ENCODE measurements at regions not wholly inside any gene's neighbourhood (a gene's known extent, or its start where the extent isn't known, plus 50 kb on each side); places are given as distances from the start of the nearest gene placed in this dataset.

GRCh38 chr12:45584336-45584735 is 145.2 kb upstream of the ARID2 start:
- H3K9me3 Mint-ChIP-seq: no peaks in the 10 kb centered on the region

DNA sequence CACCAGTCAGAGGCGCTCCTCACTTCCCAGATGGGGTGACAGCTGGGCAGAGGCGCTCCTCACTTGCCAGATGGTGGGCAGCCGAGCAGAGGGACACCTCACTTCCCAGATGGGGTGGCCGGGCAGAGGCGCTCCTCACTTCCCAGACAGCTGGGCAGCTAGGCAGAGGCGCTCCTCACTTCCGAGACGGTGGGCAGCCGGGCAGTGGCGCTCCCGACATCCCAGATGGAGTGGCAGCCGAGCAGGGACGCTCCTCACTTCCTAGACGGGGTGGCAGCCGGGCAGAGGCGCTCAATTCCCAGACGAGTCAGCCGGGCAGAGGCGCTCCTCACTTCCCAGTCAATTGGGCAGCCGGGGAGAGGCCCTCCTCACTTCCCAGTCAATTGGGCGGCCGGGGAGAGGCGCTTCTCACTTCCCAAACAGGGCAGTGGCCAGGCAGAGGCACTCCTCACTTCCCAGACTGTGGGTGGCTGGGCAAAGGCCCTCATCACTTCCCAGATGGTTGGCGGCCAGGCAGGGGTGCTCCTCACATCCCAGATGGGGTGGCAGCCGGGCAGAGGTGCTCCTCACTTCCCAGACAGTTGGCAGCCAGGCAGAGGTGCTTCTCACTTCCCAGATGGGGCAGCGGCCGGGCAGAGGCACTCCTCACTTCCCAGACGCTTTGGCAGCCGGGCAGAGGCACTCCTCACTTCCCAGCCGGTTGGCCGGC is 143.8 kb upstream of the ARID2 start:
- H3K27ac Mint-ChIP-seq: no peak overlapping the region
- no peaks in the 10 kb centered on the region for H3K9me3 Mint-ChIP-seq
- no peaks in the 10 kb centered on the region for H3K36me3 Mint-ChIP-seq
- no peak for DNase-seq
- no peaks in the 10 kb centered on the region for H3K4me1 Mint-ChIP-seq
- no peak overlapping the region for H3K4me3 Mint-ChIP-seq
- peaks cover 0 to 2% (median 1%) of the 10 kb centered on the region in 3 donors for H3K27me3 Mint-ChIP-seq (ENCODE audit: low read depth in 3 of 3)

More at GRCh38 chr12:45584336-45584735, 145.2 kb upstream of the ARID2 start:
- Mint-ChIP-seq H3K4me1 (no peaks in the 10 kb centered on the region), H3K27me3 (ENCODE audit: low read depth in 3 of 3) (peaks cover 0 to 2% (median 1%) of the 10 kb centered on the region in 3 donors), H3K4me3 (no peak overlapping the region), H3K36me3 (no peaks in the 10 kb centered on the region), H3K27ac (no peak overlapping the region)
- no peak for DNase-seq

- Mint-ChIP-seq H3K4me1 (no peaks in the 10 kb centered on the region), H3K9me3 (no peaks in the 10 kb centered on the region), H3K36me3 (no peaks in the 10 kb centered on the region), H3K27ac (no peak overlapping the region), H3K27me3 (ENCODE audit: low read depth in 3 of 3) (peaks cover 0 to 1% (median 0%) of the 10 kb centered on the region in 3 donors), H3K4me3 (no peak overlapping the region)
- no peak for DNase-seq
Observed at GRCh38 chr12:45586486-45586885, 143.0 kb upstream of the ARID2 start.

GRCh38 chr12:45587012-45587411 is 142.5 kb upstream of the ARID2 start:
- no peak overlapping the region for H3K4me3 Mint-ChIP-seq
- H3K9me3 Mint-ChIP-seq: no peaks in the 10 kb centered on the region
- DNase-seq: no peak
- H3K36me3 Mint-ChIP-seq: no peaks in the 10 kb centered on the region
- H3K27ac Mint-ChIP-seq: no peak overlapping the region
- H3K4me1 Mint-ChIP-seq: no peaks in the 10 kb centered on the region
- H3K27me3 Mint-ChIP-seq (ENCODE audit: low read depth in 3 of 3): peaks cover 0 to 1% (median 0%) of the 10 kb centered on the region in 3 donors

DNA sequence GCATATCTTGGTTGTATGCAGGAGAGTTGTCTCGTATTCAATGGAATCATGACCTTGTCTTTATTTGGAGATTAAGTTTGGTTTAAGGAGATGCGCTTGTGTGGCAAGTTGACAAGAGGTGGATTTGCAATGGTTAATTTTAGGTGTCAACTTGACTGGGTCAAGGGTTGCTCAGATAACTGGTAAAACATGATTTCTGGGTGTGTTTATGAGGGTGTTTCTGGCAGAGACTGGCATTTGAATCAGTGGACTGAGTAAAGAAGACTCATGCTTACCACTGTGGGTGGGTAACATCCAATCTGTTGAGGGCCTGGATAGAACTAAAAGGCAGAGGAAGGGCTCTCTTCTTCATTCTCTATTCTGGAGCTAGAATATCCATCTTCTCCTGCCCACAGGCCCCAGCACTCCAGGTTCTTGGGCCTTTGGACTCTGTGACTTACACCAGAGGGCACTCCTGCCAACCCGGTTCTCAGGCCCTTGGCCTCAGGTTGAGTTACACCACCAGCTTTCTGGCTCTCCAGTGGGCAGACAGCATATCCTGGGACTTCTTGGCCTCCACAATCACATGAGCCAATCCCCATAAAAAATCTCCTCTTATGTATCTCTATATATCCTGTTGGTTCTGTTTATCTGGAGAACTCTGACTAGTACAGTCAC is 141.5 kb upstream of the ARID2 start:
- Mint-ChIP-seq H3K4me1 (no peaks in the 10 kb centered on the region), H3K36me3 (no peaks in the 10 kb centered on the region), H3K9me3 (no peaks in the 10 kb centered on the region), H3K4me3 (no peak overlapping the region), H3K27me3 (ENCODE audit: low read depth in 3 of 3) (peaks cover 0 to 2% (median 1%) of the 10 kb centered on the region in 3 donors), H3K27ac (no peak overlapping the region)
- DNase-seq: no peak

DNA sequence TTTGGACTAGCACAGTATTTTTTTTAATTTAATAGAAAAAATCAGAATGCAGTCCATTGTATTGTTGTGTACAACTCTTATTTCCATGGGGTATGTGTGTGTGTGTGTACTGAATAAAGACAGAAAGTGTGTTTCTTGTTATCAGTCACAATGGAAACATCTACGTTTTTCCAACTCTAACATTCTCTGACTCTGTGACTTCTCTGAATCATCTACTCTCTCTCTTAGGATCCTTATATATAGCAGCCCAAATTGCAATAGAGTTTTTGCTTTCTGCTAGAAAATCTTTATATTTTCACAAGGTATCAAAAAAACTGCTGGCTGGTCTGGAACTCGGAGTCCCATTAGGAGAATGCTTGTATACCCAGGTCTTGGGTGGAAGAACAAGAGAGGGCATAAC is 138.9 kb upstream of the ARID2 start:
- Mint-ChIP-seq H3K27me3 (ENCODE audit: low read depth in 3 of 3) (peaks cover 0 to 2% (median 1%) of the 10 kb centered on the region in 3 donors), H3K36me3 (no peaks in the 10 kb centered on the region), H3K27ac (no peak overlapping the region), H3K9me3 (no peaks in the 10 kb centered on the region), H3K4me3 (no peak overlapping the region), H3K4me1 (no peaks in the 10 kb centered on the region)
- no peak for DNase-seq

- Mint-ChIP-seq H3K27ac (no peak overlapping the region), H3K27me3 (ENCODE audit: low read depth in 3 of 3) (peaks cover 0 to 2% (median 1%) of the 10 kb centered on the region in 3 donors), H3K4me1 (no peaks in the 10 kb centered on the region), H3K4me3 (no peak overlapping the region), H3K9me3 (no peaks in the 10 kb centered on the region), H3K36me3 (no peaks in the 10 kb centered on the region)
- no peak for DNase-seq
Observed at GRCh38 chr12:45591635-45592034, 137.9 kb upstream of the ARID2 start.

GRCh38 chr12:45596366-45596765 is 133.1 kb upstream of the ARID2 start:
- Mint-ChIP-seq H3K4me3 (no peak overlapping the region), H3K4me1 (no peaks in the 10 kb centered on the region), H3K36me3 (no peaks in the 10 kb centered on the region), H3K9me3 (no peaks in the 10 kb centered on the region), H3K27me3 (ENCODE audit: low read depth in 3 of 3) (peaks cover 0 to 2% (median 0%) of the 10 kb centered on the region in 3 donors), H3K27ac (no peak overlapping the region)
- DNase-seq: no peak

DNA sequence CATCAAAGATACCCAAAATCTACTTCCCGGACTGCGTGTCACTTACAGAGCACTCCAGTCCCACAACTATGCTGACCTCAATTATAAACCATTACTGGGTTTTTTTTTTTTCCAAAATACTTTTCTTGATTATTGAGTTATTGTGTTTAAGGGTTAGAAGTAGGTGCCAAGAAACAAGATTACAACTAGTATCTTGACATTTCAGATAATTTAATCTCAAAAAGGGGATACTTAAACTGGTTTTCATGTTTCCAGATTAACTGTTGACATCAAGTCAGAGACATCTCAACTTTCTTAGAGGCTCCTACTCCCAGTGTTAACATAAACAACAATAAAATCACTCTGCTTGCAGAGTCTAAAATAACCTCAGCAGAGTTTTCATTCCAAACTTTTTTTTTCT is 131.2 kb upstream of the ARID2 start:
- Mint-ChIP-seq H3K27me3 (ENCODE audit: low read depth in 3 of 3) (peaks cover 0 to 1% (median 0%) of the 10 kb centered on the region in 3 donors), H3K27ac (no peak overlapping the region), H3K9me3 (no peaks in the 10 kb centered on the region), H3K4me3 (no peak overlapping the region), H3K4me1 (no peaks in the 10 kb centered on the region), H3K36me3 (no peaks in the 10 kb centered on the region)
- DNase-seq: no peak

- Mint-ChIP-seq H3K4me1 (no peaks in the 10 kb centered on the region), H3K27me3 (ENCODE audit: low read depth in 3 of 3) (peaks cover 0 to 1% (median 0%) of the 10 kb centered on the region in 3 donors), H3K9me3 (no peaks in the 10 kb centered on the region), H3K4me3 (no peak overlapping the region), H3K36me3 (no peaks in the 10 kb centered on the region), H3K27ac (no peak overlapping the region)
- no peak for DNase-seq
Observed at GRCh38 chr12:45598761-45599160, 130.7 kb upstream of the ARID2 start.

GRCh38 chr12:45599196-45599595 is 130.3 kb upstream of the ARID2 start:
- no peaks in the 10 kb centered on the region for H3K9me3 Mint-ChIP-seq
- H3K4me1 Mint-ChIP-seq: no peaks in the 10 kb centered on the region
- no peak overlapping the region for H3K4me3 Mint-ChIP-seq
- H3K27ac Mint-ChIP-seq: no peak overlapping the region
- no peaks in the 10 kb centered on the region for H3K36me3 Mint-ChIP-seq
- H3K27me3 Mint-ChIP-seq (ENCODE audit: low read depth in 3 of 3): peaks cover 0 to 1% (median 0%) of the 10 kb centered on the region in 3 donors
- no peak for DNase-seq

- peaks cover 4 to 12% (median 4%) of the 10 kb centered on the region in 3 donors for H3K36me3 Mint-ChIP-seq
- peaks cover 0 to 3% (median 3%) of the 10 kb centered on the region in 3 donors for H3K27me3 Mint-ChIP-seq (ENCODE audit: low read depth in 3 of 3)
- DNase-seq: no peak
- H3K4me1 Mint-ChIP-seq: no peaks in the 10 kb centered on the region
- H3K9me3 Mint-ChIP-seq: peaks cover 4 to 10% (median 8%) of the 10 kb centered on the region in 6 donors
- no peak overlapping the region for H3K4me3 Mint-ChIP-seq
- H3K27ac Mint-ChIP-seq: no peak overlapping the region
Observed at GRCh38 chr12:45601390-45601789, 128.1 kb upstream of the ARID2 start.

- no peak overlapping the region for H3K27ac Mint-ChIP-seq
- peaks cover 0 to 3% (median 3%) of the 10 kb centered on the region in 3 donors for H3K27me3 Mint-ChIP-seq (ENCODE audit: low read depth in 3 of 3)
- H3K4me1 Mint-ChIP-seq: no peaks in the 10 kb centered on the region
- DNase-seq: no peak
- H3K9me3 Mint-ChIP-seq: peaks cover 4 to 10% (median 8%) of the 10 kb centered on the region in 6 donors
- H3K36me3 Mint-ChIP-seq: peaks cover 4 to 12% (median 4%) of the 10 kb centered on the region in 3 donors
- H3K4me3 Mint-ChIP-seq: no peak overlapping the region
Observed at GRCh38 chr12:45601888-45602287, 127.6 kb upstream of the ARID2 start.

GRCh38 chr12:45605624-45606023 is 123.9 kb upstream of the ARID2 start:
- Mint-ChIP-seq H3K27me3 (ENCODE audit: low read depth in 3 of 3) (peaks cover 0 to 12% (median 5%) of the 10 kb centered on the region in 3 donors), H3K27ac (no peak overlapping the region), H3K9me3 (peaks cover 4 to 10% (median 8%) of the 10 kb centered on the region in 6 donors), H3K4me3 (no peak overlapping the region), H3K36me3 (peaks cover 4 to 12% (median 4%) of the 10 kb centered on the region in 3 donors), H3K4me1 (no peaks in the 10 kb centered on the region)
- DNase-seq: no peak

Data from immature natural killer cell (primary cell).